Renal cortex interstitium (tissue), 11 donors: ENCODE measurements at regions not wholly inside any gene's neighbourhood (a gene's known extent, or its start where the extent isn't known, plus 50 kb on each side); places are given as distances from the start of the nearest gene placed in this dataset.
A peak's percentile ranks its signal among the peaks of the same experiment; 100 is the strongest.
"Not testable (repeated sequence)": the region's sequence is repeated elsewhere in the genome, so short reads cannot be mapped to it uniquely, and the experiment has no call there.

Experiments
- DNase-seq, 11 donors: peaks; one replicate each; pipeline ENCODE4 v3.0.0-alpha.2; 2013; ENCODE audit warnings: low read depth in 9 of 11, low spot score in 4 of 11; ENCODE audit errors: extremely low read depth in 1 of 11

GRCh38 chr2:64274399-64275173 is 130.4 kb upstream of the PELI1 start:
- no peak for DNase-seq

DNA sequence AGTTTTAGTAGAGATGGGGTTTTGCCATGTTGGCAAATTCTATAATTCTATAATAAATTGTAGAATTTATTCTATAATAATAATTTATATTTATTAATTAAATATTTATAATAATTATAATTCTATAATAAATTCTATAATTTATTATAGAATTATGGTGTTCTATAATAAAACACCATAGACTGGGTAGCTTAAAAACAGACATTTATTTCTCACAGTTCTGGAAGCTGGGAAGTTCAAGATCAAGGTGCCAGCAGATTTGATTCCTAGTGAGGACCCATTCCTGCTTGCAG is 130.9 kb upstream of the PELI1 start:
- DNase-seq, result no peak

GRCh38 chr2:64276417-64277095 is 132.3 kb upstream of the PELI1 start:
- no peak for DNase-seq

DNA sequence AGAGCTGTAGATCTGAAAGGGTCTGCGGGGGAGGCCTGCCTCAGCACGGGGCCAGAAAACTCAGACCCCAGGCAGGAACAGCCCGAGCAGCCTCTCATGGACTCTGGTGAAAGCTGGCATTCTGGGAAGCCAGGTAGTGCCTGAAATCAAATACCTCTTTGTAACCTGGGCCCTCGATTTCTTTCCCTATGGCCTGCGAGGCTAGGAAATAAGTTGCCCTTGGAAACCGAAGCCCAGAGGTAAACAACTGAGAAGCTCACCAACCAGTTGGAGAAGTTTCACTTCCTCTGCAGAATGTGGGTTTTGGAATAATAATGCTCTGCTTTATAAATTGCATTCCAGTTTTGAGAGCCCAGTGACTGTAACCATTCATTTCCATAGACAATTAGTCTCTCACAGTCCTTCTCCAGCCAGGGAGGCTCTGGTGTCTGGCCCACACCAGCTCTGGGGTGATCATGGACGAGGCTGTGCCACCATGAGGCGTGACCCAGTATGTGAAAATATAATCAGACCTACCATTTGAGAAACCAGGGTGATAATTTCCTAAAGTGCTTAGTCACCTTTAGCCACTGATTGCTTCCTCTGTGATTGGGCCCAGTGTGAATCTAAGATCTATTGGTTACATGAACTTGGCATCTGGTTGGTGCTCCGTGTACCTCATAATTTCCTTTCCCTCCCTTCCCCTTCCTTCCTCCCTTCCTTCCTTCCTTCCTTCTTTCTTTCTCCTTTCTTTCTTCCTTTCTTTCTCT is 133.1 kb upstream of the PELI1 start:
- peak in 1 of 11 donors; percentile 65 for DNase-seq

DNA sequence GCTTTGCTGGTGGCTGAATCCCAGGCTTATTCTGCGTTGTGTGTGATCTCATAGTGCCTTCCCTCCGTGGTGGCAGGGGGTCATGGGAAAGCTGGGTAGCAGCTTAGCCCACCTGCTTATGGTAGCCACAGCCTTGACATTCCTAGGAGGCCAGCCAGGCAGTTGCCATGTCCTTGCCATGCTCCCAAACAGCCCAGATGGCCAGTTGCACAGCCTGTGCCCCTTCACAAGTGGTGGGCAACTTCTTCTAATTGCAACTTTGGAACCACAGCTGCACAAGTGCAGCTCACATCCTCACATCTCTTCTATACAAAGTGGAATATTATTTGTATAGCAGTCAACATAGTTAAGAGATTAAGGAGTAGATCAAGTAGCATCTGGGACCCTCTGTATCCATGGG is 136.6 kb upstream of the PELI1 start:
- not testable (repeated sequence) for DNase-seq

GRCh38 chr2:64283006-64283570 is 138.9 kb upstream of the PELI1 start:
- DNase-seq, result no peak

- no peak for DNase-seq
These were observed 139.6 kb upstream of the PELI1 start for GRCh38 chr2:64283641-64284361.

- DNase-seq, result no peak
These were observed 140.5 kb upstream of the PELI1 start for GRCh38 chr2:64284751-64285150.

GRCh38 chr2:64287202-64287740 is 143.1 kb upstream of the PELI1 start:
- no peak for DNase-seq

DNA sequence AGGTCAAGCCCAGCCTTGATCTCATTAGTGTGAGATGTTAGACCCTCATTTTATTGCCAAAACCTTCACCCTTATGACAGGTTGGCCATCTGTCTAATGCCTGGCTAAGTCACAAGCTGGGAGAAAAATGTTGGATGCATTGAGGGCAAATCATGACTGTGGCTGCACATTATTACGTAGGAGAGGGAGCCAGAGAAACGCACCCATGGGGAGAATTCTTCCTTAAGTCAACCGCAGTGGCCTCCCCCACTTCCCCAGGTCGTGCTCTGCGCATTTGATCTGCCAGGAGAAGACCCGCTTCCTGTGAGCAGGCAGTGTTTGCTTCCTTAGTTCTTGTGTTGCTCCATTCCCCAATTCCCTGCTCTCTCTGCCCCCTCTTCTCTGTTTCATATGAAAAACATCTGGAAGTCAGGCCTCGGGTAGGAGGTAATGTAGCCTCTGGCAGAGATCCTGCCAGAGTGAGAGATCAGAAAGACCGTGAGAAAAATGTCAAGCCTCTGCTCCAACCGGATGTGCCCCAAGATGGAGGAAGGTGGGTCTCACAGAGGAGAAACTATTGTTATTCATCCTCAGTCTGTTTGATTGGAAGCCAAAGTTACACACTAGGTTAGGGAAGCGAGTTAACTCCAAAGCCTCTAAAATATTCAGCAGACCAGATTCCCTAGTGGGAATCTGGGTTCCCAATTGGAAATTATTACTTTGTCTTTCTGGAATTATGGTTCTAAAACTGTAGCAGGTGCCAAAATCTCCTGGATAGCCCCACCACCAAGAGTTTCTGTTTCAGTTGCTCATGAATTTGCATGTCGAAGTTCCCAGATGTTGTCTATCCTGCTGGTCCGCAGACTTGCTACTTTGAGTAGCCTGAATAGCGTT is 144.3 kb upstream of the PELI1 start:
- no peak for DNase-seq

GRCh38 chr2:64289251-64289650 is 145.0 kb upstream of the PELI1 start:
- DNase-seq, result no peak

DNA sequence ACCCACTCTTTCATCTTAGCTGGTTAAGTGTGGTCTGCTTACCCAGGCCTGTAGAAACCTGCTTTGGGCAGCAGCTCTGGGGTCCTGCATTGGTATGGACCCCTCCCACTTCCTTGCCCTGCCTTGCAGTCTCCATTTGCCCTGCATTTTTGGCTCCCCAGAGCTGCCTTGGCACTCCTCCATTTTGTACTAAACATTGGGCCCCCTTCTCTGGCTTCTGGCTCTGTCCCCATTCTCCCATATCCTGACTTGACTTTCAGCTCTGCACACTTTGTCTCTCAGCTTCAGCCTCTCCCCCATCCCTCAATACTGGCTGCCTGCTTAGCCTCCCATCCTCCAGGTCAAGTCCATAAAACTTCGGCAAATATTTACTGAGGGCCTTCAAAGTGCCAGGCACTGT is 145.5 kb upstream of the PELI1 start:
- no peak for DNase-seq

DNA sequence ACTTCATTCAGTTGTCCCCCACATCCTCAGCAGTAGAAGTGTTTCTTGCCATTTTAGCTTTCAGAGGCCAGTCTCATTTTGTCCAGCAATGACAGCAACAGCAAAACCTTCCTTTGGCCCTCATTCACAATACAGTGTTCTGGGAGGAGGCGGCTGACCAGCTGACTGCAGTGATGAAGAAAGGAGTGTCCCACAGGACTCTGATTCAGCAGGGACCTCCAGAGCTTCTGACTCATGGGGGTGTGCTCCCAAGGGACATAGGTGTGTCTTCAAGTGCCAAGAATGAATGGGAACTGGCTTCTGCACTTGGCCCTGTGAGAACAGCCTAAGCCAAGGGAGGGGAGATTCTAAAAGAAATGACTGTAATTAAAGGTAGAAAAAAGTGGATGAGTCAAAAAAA is 147.0 kb upstream of the PELI1 start:
- no peak for DNase-seq

DNA sequence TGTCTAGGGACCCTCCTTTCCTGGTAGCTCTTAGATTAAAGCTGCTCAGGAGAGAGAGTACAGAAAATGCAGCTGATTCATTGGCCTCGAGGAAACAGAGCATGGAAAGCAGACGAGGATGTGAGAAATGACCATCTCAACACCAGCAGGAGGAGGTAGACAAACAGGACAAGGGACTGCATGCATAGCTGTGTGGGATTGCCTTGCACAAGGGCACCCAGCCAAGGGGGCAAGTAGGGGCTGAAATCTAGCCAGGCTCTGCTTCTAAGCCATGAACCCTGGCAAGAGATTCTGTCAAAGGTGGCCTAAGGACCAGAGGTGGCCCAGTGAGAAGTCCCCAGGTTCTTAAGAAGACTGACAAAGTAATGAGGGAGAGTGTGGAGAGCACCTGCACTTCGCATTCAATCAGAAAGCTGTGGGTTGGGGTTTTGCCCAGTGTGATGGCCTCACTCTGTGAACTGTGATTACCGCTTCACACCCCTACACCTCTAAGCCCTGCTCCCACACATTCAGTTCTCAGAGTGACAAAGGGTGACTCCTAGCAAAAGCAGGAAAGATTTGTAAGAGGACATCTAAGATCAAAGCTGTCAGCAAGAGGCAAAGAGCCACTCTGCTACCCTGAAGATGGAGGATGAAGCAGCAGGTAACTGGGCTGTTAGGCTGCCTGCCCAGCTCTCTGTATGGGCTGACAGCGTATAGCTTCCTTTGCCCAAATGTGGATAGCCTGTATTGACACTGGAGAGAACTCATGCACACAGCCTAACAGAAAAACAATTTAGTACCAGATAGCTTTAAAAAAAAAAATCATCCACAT is 151.3 kb upstream of the PELI1 start:
- DNase-seq, result no peak

DNA sequence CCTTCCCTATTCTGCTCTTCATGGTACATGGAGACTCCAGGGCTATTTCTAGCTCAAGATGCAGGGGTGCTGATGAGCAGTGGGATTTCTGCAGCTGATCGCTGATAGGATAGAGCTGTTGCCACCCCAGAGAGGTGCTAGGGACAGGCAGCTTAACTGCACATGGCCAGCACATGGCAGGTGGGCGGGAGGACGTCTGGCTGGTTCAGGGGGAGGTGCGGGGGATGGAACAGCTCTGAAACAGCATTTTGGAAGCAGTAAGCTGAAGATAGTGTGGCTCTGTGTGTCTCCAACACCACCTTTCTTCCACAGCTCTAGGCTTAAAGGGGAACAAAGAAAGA is 151.9 kb upstream of the PELI1 start:
- no peak for DNase-seq

DNA sequence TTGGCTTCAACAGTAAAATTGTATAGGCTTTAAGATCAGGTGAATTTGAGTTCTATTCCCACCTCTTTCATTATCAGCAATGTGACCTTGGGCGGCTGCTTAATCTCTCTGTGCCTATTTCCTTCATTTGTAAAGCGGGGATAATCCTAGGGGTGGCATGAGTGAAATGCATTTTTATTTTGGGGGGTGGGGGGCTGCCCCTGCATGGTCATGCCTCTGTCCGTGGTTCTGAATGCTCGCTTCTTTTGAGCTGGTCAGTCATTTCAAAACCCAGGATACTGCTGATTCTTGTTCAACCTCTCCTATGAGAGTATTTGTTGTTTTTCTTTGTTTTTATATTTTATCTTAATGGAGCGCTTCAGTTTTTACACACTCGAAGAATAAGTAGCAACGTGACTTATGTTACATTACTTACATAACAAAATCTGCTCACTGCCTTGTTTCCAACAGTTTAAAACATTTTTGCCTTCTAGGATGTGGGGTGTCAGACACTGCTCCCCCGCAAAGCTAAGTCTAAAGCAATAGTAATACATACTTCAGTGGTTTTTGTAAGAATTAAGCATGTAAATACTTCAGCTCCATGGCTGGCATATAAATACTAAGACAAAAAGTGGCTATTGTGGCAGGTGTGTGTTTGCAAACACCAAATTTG is 152.6 kb upstream of the PELI1 start:
- DNase-seq, result no peak

GRCh38 chr2:64298161-64298560 is 153.9 kb upstream of the PELI1 start:
- no peak for DNase-seq
